ENCODE measurements at regions not wholly inside any gene's neighbourhood (a gene's known extent, or its start where the extent isn't known, plus 50 kb on each side); places are given as distances from the start of the nearest gene placed in this dataset.

DNA sequence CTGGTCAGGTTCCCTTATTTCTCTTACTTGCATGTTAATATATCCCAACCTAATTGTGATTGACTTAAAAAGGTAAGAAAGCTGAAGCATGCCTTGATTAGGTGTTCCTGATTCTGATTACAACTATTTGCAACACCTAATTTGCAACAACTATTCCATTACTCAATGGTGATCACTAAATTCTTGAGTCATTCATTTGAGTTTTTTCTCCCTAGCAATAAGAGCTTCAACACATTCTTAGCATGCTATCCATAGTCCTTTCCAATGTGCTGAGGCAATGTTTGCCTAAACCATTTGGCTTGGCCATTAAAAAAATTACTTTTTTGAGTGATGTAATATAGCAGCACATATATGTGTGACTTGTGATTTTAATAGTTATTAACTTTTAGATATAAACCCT, 851.4 kb downstream of the TRAM1L1 start:
- TF ChIP-seq, protein P1, sequence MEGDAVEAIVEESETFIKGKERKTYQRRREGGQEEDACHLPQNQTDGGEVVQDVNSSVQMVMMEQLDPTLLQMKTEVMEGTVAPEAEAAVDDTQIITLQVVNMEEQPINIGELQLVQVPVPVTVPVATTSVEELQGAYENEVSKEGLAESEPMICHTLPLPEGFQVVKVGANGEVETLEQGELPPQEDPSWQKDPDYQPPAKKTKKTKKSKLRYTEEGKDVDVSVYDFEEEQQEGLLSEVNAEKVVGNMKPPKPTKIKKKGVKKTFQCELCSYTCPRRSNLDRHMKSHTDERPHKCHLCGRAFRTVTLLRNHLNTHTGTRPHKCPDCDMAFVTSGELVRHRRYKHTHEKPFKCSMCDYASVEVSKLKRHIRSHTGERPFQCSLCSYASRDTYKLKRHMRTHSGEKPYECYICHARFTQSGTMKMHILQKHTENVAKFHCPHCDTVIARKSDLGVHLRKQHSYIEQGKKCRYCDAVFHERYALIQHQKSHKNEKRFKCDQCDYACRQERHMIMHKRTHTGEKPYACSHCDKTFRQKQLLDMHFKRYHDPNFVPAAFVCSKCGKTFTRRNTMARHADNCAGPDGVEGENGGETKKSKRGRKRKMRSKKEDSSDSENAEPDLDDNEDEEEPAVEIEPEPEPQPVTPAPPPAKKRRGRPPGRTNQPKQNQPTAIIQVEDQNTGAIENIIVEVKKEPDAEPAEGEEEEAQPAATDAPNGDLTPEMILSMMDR (IDR thresholded peaks at IDR 0.05; ENCODE audit: poor library complexity) = no peak
- no peak for TF ChIP-seq EZH2 (IDR thresholded peaks at IDR 0.05; ENCODE audit: borderline replicate concordance)
- TF ChIP-seq EZH2phosphoT487 (IDR thresholded peaks at IDR 0.05; ENCODE audit: low read depth, severe bottlenecking, unreplicated experiment) = no peak

Measured in hepatocyte (in vitro differentiated cells).